Heart right ventricle (tissue), 16 donors: ENCODE measurements at regions not wholly inside any gene's neighbourhood (a gene's known extent, or its start where the extent isn't known, plus 50 kb on each side); places are given as distances from the start of the nearest gene placed in this dataset.

Experiments used
- ATAC-seq, 8 donors: fragments of 200-7000 bp; cut with Tn5 transposase; one replicate each; pipeline ENCODE4 v1.9.1; 2020; ENCODE audit warnings: mild to moderate bottlenecking in 8 of 8, moderate library complexity in 8 of 8, moderate number of reproducible peaks in 1 of 8
- DNase-seq, 2 donors: peaks; one replicate each; pipeline ENCODE4 v3.0.0-alpha.2; 2020
- H3K27ac ChIP-seq, 10 donors: fragments of 200-600 bp; sonication (generic) in 2 of 10; one replicate each; pipeline versions ENCODE4 v1.5.0 to v1.8.0; 2020 to 2022; ENCODE audit warnings: mild to moderate bottlenecking in 3 of 10
- H3K27me3 ChIP-seq, 7 donors: fragments of 200-600 bp; one replicate each; pipeline ENCODE4 v1.8.0; 2021 to 2022; ENCODE audit warnings: mild to moderate bottlenecking in 2 of 7
- H3K36me3 ChIP-seq, 9 donors: fragments of 200-600 bp; sonication (generic) in 1 of 9; one replicate each; pipeline versions ENCODE4 v1.5.0 to v1.8.0; 2020 to 2022; ENCODE audit warnings: mild to moderate bottlenecking in 2 of 9
- H3K4me1 ChIP-seq, 9 donors: fragments of 200-600 bp; sonication (generic) in 1 of 9; one replicate each; pipeline versions ENCODE4 v1.5.0 to v1.8.0; 2020 to 2022; ENCODE audit warnings: mild to moderate bottlenecking in 4 of 9
- H3K4me3 ChIP-seq, 10 donors: fragments of 200-600 bp; sonication (generic) in 2 of 10; one replicate each; pipeline versions ENCODE4 v1.5.0 to v1.8.0; 2020 to 2022; ENCODE audit warnings: mild to moderate bottlenecking in 7 of 10, moderate library complexity in 2 of 10
- H3K9me3 ChIP-seq, 11 donors: fragments of 200-600 bp in 10 of 11; sonication (generic) in 2 of 11; one replicate each; pipeline versions ENCODE4 v1.5.0 to v1.8.0; 2013 to 2022; ENCODE audit warnings: mild to moderate bottlenecking in 2 of 11, control low read depth in 1 of 11, moderate library complexity in 1 of 11
- WGBS, 2 donors: extraction: QIAGEN DNeasy Blood & Tissue Kit; methylation state at CpG; one replicate each; pipeline ENCODE4 v1.1.7; 2013; ENCODE audit warnings: inconsistent platforms in 1 of 2; 5-methylcytosine and 5-hydroxymethylcytosine counted together
- intact Hi-C, 10 donors: fragments of 100-400 bp; cut with DNase I; formaldehyde crosslinking; loops; one replicate each; pipeline versions ENCODE4 v1.11.1 to v1.14.2; 2022
- TF ChIP-seq, protein P1 (sequence below), 9 donors: fragments of 200-600 bp; sonication (generic) in 2 of 9; IDR thresholded peaks; one replicate each; pipeline versions ENCODE4 v1.5.0 to v1.8.0; 2021 to 2022; ENCODE audit warnings: antibody characterized with exemption in 9 of 9, mild to moderate bottlenecking in 5 of 9, moderate library complexity in 1 of 9
- donor health status: Arrhythmogenic right ventricular cardiomyopathy.
- donor health status: ischemic (EF 13 %, LVEDD 7.1; RV severe dilation, severe dysfunction).
- donor health status: healthy with polysubstance abuse.
- donor health status: DM: no; HTN: yes; CAD: no.
- donor health status: DM: no; HTN: no; CAD: no.
- donor health status: ischemic (EF 25% LVEDD 6.9; RV normal size, moderate dysfunction).
- donor health status: ischemic (EF 25% LVEDD 5.7; RV mildly dilated, moderate dysfunction).
- donor health status: healthy.
- donor health status: DM: yes; HTN: yes; CAD: no.
- donor health status: Ischemic cardiomyopathy.
- donor health status: ischemic (EF 35%, LVEDD 5.7; RV mildly dilated, moderate dysfunction).
- donor health status: nonischemic (EF 11% LVEDD 7.7; RV severe dilation, severe dysfunction).
- donor health status: DM: yes; HTN: yes; CAD: no.
- donor health status: PGD.
- donor health status: ischemic (EF 29% LVEDD 5.4; RV normal size, mild dysfunction).
- donor health status: nonischemic (EF 23%, LVEDD 6.1; RV moderate dilation, normal function).

DNA sequence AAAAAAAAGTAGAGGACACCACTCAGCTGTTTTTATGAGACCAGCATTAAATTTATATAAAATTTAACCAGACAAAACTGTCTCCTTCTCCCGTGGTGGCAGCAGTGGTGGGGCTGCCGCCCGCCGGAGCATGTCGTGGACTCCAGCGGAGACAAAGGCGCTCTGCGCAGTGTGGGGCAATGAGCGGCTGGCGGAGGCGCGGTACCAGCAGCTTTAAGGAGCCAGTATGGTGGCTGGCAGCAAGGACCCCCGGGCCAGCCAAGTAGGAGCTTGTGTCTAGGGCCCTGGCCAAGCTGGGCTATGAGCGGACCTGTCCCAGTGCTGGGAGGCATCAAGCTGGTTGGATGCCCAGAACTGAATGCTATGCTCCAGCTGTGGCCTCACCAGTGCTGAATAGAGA is 2102.9 kb downstream of the NCAM2 start:
- intact Hi-C loops, result no loop called here
- no peaks in the 10 kb centered on the region for H3K36me3 ChIP-seq
- no peaks in the 10 kb centered on the region for H3K27me3 ChIP-seq
- H3K4me3 ChIP-seq, result no peak overlapping the region
- TF ChIP-seq, protein P1, sequence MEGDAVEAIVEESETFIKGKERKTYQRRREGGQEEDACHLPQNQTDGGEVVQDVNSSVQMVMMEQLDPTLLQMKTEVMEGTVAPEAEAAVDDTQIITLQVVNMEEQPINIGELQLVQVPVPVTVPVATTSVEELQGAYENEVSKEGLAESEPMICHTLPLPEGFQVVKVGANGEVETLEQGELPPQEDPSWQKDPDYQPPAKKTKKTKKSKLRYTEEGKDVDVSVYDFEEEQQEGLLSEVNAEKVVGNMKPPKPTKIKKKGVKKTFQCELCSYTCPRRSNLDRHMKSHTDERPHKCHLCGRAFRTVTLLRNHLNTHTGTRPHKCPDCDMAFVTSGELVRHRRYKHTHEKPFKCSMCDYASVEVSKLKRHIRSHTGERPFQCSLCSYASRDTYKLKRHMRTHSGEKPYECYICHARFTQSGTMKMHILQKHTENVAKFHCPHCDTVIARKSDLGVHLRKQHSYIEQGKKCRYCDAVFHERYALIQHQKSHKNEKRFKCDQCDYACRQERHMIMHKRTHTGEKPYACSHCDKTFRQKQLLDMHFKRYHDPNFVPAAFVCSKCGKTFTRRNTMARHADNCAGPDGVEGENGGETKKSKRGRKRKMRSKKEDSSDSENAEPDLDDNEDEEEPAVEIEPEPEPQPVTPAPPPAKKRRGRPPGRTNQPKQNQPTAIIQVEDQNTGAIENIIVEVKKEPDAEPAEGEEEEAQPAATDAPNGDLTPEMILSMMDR (IDR thresholded peaks at IDR 0.05), result no peak
- peaks cover 0 to 7% (median 0%) of the 10 kb centered on the region in 11 donors for H3K9me3 ChIP-seq
- H3K27ac ChIP-seq, result no peak overlapping the region
- ATAC-seq, result no peak
- WGBS, 2 donors, result 95 to 97% methylated on average over 14 of the region's 14 CpGs
- no peaks in the 10 kb centered on the region for H3K4me1 ChIP-seq
- DNase-seq, result no peak

GRCh38 chr21:23108533-23108932 is 2110.3 kb downstream of the NCAM2 start:
- DNase-seq (no peak), ATAC-seq (no peak)
- intact Hi-C loops, result no loop called here
- Histone ChIP-seq H3K36me3 (no peaks in the 10 kb centered on the region), H3K9me3 (no peaks in the 10 kb centered on the region), H3K4me1 (no peaks in the 10 kb centered on the region), H3K27me3 (no peaks in the 10 kb centered on the region), H3K4me3 (no peak overlapping the region), H3K27ac (no peak overlapping the region)
- TF ChIP-seq, protein P1 (IDR thresholded peaks at IDR 0.05), result no peak

DNA sequence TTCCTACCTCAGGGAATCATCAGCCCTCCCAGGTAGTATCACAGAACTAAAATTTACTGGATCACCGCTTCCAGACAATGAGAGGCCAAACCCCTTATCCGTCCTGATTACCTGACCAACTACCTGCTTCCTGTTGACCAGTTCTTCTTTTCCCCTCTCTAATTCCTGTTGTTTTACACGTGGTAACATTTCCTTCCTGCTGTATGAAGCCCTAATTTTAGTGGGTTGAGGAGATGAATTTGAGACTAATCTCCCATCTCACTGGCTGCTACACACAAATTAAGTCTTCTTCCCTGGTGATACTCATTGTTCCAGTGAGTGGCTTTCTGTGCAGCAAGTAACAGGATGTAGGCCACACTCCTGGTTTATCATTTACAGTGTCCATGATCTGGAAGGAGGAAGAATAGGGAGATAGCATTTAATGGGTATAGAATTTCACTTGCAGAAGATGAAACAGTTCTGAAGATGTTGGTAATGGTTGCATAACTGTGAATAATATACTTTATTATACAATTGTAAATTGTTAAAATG is 2112.9 kb downstream of the NCAM2 start:
- DNase-seq, result no peak
- intact Hi-C loops, result no loop called here
- Histone ChIP-seq H3K4me3 (no peak overlapping the region), H3K27ac (no peak overlapping the region), H3K4me1 (no peaks in the 10 kb centered on the region), H3K36me3 (no peaks in the 10 kb centered on the region), H3K9me3 (no peaks in the 10 kb centered on the region), H3K27me3 (no peaks in the 10 kb centered on the region)
- no peak for ATAC-seq
- TF ChIP-seq, protein P1 (IDR thresholded peaks at IDR 0.05), result no peak
- 46 to 49% methylated on average over 3 of the region's 3 CpGs for WGBS, 2 donors

GRCh38 chr21:23119491-23119890 is 2121.3 kb downstream of the NCAM2 start:
- TF ChIP-seq, protein P1 (IDR thresholded peaks at IDR 0.05), result no peak

More at GRCh38 chr21:23119491-23119890, 2121.3 kb downstream of the NCAM2 start:
- Histone ChIP-seq H3K4me3 (no peak overlapping the region), H3K4me1 (no peaks in the 10 kb centered on the region), H3K27ac (no peak overlapping the region), H3K27me3 (no peaks in the 10 kb centered on the region), H3K36me3 (no peaks in the 10 kb centered on the region), H3K9me3 (no peaks in the 10 kb centered on the region)
- DNase-seq (no peak), ATAC-seq (no peak)
- intact Hi-C loops, result no loop called here
- 47 to 53% methylated on average over 1 of the region's 1 CpG for WGBS, 2 donors
